ENCODE measurements at regions not wholly inside any gene's neighbourhood (a gene's known extent, or its start where the extent isn't known, plus 50 kb on each side); places are given as distances from the start of the nearest gene placed in this dataset.
"Not testable (repeated sequence)": the region's sequence is repeated elsewhere in the genome, so short reads cannot be mapped to it uniquely, and the experiment has no call there.

DNA sequence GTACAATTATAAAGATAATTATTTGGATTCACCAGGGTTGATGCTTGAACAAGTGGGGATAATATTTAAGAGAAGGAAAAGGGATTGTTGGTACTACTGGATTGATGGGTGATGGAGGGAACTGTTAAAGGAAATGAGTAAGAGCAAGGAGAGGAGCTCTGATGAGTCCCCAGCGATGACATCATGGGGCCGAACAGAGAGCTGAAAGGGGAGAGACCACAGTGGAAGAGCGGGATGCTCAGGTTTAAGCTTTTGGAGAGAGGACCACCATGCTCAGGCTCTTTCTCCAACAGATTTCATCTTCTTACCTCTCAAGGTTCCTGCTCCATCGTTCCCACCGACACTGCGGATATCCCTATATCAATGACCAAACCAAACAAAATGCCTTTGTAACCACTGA lies 568.7 kb downstream of the ETS1 start:
- DNase-seq: no peak

DNA sequence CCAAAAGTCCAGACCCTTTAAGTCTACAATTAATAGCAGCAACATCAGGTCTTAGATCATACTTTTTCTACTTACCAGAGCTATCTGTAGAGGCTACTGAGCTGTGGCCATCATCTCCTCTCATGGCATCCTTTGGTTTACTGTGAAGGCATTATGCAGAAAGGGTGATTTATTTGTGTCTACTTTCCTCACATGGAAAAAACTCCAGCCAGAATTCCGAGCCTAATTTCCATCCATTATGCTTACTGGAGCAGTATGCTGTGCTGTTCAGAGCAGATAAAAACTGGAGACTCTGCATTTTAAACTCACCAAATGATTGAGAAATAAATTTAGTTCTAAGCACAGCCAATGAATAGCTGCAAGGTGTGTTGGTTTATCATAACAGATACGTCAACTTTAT lies 581.8 kb downstream of the ETS1 start:
- no peak for DNase-seq

GRCh38 chr11:127998421-127998820 lies 588.9 kb downstream of the ETS1 start:
- DNase-seq: no peak

GRCh38 chr11:127997594-127997993 lies 589.8 kb downstream of the ETS1 start:
- no peak for DNase-seq

- no peak for DNase-seq
These were observed 590.5 kb downstream of the ETS1 start for GRCh38 chr11:127996825-127997224.

- DNase-seq: no peak
These were observed 591.4 kb downstream of the ETS1 start for GRCh38 chr11:127995921-127996320.

- no peak for DNase-seq
These were observed 592.6 kb downstream of the ETS1 start for GRCh38 chr11:127994736-127995135.

DNA sequence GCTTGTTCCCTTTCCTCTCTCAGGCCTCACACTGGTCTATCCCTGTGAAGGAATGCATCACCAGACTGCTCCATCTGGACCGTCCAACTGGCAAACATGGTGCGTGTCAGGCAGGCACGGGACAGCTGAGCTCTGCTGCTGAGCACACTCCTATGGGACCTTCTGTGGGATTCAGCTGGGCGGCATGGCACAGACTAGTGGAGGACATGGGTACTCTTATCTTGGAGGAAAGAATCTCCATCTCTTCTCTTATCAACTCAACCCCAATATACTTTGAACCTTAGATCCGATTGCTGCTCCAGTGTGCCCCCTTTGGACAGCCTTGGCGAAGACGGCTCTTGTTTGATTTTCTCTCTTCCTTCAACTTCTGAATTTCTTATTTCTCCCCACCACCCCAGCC lies 593.6 kb downstream of the ETS1 start:
- DNase-seq: no peak

GRCh38 chr11:127993281-127993680 lies 594.1 kb downstream of the ETS1 start:
- no peak for DNase-seq

- DNase-seq: no peak
These were observed 601.3 kb downstream of the ETS1 start for GRCh38 chr11:127986073-127986472.

DNA sequence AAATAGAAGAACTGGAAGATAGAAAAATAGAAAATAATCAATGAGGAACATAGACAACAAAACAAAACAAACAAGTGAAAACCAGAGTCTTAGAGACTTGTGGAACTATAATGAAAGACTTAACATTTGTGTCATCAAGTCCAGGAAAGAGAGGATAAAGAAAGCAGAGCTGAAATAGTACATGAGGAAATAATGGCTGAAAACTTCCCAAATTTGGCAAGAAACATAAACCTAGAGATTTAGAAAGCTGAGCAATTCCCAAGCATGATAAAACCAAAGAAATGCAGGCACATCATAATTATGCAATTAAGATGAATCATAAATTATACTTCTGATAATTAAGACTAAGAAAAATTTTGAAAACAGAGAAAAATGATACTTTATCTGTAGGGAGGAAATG lies 614.5 kb downstream of the ETS1 start:
- DNase-seq: no peak

DNA sequence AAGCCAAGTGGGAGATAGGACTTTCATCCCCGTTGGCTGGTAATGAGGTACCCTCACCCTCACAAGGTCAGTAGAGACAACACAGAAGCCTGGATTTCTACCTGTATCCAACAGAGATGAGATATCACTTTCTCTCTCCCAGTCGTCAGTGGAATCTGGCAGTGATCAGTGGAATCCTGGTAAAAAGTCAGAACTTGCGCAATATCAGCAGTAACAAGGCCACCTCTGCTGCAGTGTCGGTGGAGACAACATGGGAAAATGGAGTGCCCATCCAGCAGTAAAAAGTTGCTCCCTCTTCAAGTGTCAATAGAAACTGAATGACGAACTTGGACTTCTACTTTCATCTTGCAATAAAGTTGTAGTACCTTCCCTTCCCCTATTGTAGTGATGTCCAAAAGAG lies 615.9 kb downstream of the ETS1 start:
- DNase-seq: no peak

- no peak for DNase-seq
These were observed 620.5 kb downstream of the ETS1 start for GRCh38 chr11:127966821-127967220.

DNA sequence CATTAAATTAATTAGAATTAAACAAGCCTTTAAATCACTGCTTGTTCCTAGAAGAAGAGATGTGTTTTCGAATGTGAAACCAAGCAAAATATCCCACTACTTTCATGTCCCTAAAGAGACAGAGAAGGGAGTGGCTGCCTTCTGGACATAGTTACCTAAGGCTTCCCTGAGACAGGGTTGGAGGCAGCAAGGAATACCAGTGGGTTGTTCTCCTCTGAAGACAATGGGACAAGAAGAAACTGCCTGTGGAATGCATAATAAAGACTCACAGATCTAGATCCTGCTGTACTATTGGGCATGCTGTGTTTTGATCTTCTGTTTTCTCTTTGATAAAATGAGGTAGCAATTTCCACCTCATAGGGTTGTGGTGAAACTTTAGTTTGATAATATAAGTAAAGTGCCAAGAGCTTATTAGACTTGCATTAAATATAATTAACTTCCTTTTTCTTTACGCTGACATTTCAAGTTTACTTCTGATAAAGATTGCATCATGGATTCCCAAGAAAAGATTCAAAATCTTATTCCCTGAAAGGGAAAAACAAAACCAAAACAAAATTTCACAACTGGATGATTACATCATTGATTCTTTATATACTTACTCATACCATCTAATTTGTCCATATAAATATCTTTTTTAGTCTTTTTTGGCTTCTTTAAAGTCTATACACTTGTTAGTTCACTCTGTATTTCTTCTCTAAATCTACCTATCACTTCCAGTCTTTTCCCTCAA lies 621.3 kb downstream of the ETS1 start:
- no peak for DNase-seq

DNA sequence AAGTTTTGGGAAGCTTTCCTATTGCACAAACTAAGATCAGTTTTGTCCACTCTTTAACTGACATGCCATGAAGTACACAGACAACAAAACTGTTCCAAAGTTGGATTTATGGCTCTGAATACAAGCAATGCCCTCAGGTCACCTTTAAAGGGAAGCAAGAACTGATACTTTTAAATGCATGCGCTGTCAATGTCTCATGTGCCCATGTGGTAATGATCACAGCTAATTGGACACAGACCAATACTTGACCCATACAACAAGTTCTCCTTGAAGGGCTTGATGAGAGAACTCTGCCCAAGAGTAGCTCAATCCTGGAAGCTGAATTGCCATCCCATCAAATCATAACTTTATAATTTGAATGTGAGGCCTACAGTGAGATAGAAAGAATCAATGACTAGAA lies 624.9 kb downstream of the ETS1 start:
- no peak for DNase-seq

DNA sequence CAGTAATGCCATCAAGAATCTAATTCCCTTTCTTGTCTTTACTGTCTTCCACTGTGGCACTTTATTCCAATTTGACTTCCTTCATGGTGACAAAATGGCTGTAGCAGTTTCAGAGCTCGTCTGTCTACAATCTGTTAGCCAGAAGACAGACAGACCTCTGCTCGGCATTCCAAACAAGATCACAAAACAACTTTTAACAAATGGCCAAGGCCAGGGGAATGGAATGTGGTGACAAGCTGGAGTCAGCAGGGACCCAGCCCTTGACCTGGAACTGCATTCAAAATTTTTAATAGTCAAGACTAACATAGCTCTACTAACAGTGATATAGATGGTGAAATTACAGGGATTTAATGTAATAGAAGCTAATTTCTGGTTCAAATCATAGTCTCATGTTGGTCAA lies 637.2 kb downstream of the ETS1 start:
- DNase-seq: no peak

DNA sequence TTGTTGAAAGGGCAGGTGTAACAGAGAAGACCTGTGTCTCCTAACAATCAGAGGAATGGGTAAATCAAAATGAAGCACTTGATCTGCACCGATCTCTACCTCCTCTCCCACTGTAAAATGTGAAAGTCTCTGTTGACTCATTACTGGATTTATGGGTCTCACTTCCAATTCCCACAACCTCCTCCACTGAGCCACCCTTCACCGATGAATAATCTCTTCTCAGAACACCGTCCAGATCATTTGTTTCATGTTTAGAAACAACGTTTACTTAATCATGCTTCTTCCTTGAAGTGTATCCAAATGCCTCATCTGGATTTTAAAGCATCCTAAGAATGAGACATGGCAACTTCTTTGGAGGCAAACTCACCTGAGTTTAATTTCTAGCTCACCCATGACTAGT lies 643.6 kb downstream of the ETS1 start:
- DNase-seq: no peak

DNA sequence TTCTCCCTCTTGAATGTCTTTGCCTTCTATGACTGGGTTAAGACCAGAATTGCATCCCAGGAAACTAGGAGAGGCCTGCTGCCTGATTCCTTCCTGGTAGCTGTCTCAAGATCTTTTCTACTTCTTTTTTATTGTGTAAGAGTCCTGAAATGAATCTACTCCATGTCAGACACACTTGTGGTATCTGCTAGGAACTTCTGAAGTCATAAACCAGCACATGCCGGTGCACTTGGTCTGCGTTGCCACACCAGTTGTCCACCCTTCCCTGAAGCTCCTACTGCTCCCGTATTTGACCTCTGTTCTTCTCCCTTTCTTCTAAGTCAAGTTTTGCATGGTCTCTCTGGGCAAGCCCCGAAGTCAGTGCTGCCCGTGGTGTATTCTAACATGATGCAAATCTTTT lies 644.2 kb downstream of the ETS1 start:
- DNase-seq: no peak

DNA sequence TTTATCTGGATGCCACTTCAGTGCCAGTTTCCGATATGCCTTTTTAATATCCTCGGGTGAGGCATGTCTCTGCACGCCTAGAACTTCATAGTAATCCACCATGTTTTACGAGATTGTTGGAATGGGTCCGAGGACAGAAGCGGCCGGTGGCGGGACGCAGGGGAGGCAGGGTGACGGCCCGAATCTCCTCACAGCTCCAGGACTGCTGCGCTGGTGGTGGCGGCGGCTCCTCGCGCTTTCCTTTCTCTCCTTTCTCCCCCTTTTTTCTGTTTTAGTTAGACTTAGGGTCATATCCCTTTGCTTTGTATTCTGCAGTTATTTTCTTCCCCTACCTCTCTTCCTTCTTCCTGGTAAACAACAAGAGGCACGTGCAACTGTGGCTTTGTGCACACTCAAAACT lies 645.8 kb downstream of the ETS1 start:
- not testable (repeated sequence) for DNase-seq

DNA sequence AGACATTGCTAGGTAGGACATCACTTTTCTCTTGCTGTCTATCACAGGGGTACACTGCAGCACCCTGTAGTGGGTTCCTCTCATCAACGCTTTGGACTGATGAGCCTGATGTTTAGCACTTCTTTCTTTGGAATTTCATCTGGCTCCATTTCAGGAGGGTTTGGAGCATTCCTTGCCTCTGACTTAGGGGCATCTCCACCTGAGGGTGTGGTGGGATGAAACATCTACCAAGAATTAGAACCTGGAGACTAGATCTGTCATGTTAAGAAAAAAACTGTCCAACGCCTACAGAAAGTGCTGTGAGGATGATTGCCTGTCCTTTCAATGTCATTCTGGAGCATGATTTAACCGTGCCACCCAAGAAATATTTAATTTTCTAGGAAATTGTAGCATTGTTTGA lies 648.4 kb downstream of the ETS1 start:
- DNase-seq: no peak

GRCh38 chr11:127935081-127935480 lies 652.3 kb downstream of the ETS1 start:
- no peak for DNase-seq

DNA sequence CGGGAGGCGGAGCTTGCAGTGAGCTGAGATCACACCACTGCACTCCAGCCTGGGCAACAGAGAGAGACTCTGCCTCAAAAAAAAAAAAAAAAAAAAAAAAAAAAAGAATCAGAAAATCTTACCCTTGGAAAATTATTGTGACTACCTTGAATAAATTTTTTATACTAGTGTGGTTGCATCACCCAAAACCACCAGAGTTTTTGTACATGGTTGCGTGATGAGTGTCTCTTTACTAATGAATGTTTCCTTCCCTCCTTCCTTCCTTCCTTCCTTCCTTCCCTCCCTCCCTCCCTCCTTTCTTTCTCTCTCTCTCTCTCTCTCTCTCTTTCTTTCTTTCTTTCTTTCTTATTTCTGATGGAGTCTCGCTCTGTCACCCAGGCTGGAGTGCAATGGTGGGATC lies 653.4 kb downstream of the ETS1 start:
- not testable (repeated sequence) for DNase-seq

DNA sequence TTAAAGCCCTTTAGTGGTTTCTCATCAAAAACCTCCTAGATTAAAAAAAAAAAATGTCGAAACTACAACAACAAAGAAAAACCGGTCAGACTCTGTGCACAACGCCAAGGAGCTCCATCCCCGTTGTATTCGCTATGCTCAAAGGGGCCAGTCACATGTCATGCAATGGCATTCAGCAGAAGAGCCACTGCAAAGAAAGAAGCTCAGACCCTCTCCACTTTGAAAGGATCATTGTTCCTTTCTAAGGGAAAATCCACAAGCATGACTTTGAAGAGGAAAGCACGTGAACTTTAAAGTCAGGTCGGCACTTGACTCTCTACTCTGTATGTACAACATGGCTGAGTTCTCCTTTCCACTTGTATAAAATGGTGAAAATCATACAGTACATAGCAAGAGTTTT lies 655.6 kb downstream of the ETS1 start:
- no peak for DNase-seq

GRCh38 chr11:127926721-127927120 lies 660.6 kb downstream of the ETS1 start:
- DNase-seq: no peak

GRCh38 chr11:127925475-127925874 lies 661.9 kb downstream of the ETS1 start:
- no peak for DNase-seq

All from KG1 (cell line).